ENCODE measurements at regions not wholly inside any gene's neighbourhood (a gene's known extent, or its start where the extent isn't known, plus 50 kb on each side); places are given as distances from the start of the nearest gene placed in this dataset.

DNA sequence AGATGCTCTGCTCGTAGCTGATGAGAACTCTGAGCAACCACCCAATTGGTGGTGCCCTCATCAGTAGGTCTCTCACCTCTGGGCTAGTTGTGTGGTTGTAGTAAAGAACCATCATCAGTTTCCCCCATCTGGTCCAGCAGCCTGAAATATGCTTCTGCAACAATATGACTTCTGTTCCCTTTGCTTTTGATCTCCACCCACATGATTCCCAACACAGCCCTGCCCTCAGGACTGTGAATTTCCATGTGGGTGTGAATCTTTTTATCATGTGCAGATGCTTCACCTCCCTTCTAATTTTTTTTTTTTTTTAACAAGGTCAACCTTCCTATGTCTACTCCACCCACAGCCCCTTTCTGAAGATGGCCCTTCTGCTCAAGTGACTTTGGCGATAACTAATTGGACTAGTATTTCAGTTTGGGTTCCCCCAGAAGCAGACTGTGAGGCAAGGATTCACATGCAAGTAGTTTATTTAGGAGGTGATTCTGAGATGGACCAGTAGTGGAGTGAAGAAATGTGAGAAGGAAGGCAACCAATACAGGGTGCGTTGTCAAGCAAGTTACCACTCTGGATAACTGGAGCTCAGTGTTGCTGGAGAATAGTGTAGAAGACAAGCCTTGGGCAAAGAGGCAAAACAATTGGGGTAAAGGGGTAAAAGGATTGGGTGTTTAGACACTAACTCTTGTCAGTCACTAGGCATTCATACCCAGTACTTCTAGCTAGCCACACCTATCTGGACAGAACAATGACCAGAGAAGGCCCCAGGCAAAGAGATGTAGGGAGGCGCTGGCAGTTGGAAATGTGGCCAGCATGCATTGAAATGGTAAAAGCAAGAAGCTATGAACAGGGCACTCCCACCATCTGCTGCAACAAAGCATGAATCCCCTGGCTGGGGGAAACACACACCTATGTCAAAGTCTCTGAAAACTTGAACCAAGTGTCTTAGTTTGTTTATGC, 466.2 kb downstream of the BCOR start:
- TF ChIP-seq ZBTB7A (IDR thresholded peaks at IDR 0.05; ENCODE audit: low read depth), result no peak
- no peak for TF ChIP-seq EP300 (IDR thresholded peaks at IDR 0.05; ENCODE audit: borderline replicate concordance)
- TF ChIP-seq CEBPB (IDR thresholded peaks at IDR 0.05), result no peak
- TF ChIP-seq TEAD4 (IDR thresholded peaks at IDR 0.05), result no peak
- no peak for TF ChIP-seq REST (IDR thresholded peaks at IDR 0.05; ENCODE audit: low read depth)
- TF ChIP-seq NFIC (IDR thresholded peaks at IDR 0.05), result no peak
- TF ChIP-seq MAX (IDR thresholded peaks at IDR 0.05), result no peak

- TF ChIP-seq NFIC (IDR thresholded peaks at IDR 0.05), result no peak
- TF ChIP-seq CEBPB (IDR thresholded peaks at IDR 0.05), result no peak
- no peak for TF ChIP-seq CREB1 (IDR thresholded peaks at IDR 0.05; ENCODE audit: low read depth)
- no peak for TF ChIP-seq TEAD4 (IDR thresholded peaks at IDR 0.05)
- TF ChIP-seq ZBTB7A (IDR thresholded peaks at IDR 0.05; ENCODE audit: low read depth), result no peak
- TF ChIP-seq TCF12 (IDR thresholded peaks at IDR 0.05; ENCODE audit: low read depth), result no peak
- no peak for TF ChIP-seq FOXM1 (IDR thresholded peaks at IDR 0.05; ENCODE audit: borderline replicate concordance, low read depth)
- no peak for TF ChIP-seq TAF1 (IDR thresholded peaks at IDR 0.05; ENCODE audit: low read depth)
- no peak for TF ChIP-seq YY1 (IDR thresholded peaks at IDR 0.05; ENCODE audit: low read depth)
- TF ChIP-seq, protein P1, sequence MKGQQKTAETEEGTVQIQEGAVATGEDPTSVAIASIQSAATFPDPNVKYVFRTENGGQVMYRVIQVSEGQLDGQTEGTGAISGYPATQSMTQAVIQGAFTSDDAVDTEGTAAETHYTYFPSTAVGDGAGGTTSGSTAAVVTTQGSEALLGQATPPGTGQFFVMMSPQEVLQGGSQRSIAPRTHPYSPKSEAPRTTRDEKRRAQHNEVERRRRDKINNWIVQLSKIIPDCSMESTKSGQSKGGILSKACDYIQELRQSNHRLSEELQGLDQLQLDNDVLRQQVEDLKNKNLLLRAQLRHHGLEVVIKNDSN (IDR thresholded peaks at IDR 0.05), result no peak
- TF ChIP-seq REST (IDR thresholded peaks at IDR 0.05; ENCODE audit: low read depth), result no peak
- TF ChIP-seq EGR1 (IDR thresholded peaks at IDR 0.05), result no peak
- TF ChIP-seq MAX (IDR thresholded peaks at IDR 0.05), result no peak
- TF ChIP-seq RAD21 (IDR thresholded peaks at IDR 0.05; ENCODE audit: low read depth), result no peak
- TF ChIP-seq EP300 (IDR thresholded peaks at IDR 0.05; ENCODE audit: borderline replicate concordance), result no peak
Observed at GRCh38 chrX:39633293-39633692, 464.5 kb downstream of the BCOR start.

- TF ChIP-seq NFIC (IDR thresholded peaks at IDR 0.05) (no peak), RAD21 (IDR thresholded peaks at IDR 0.05; ENCODE audit: low read depth) (no peak), REST (IDR thresholded peaks at IDR 0.05; ENCODE audit: low read depth) (no peak), TCF12 (IDR thresholded peaks at IDR 0.05; ENCODE audit: low read depth) (no peak), FOXM1 (IDR thresholded peaks at IDR 0.05; ENCODE audit: borderline replicate concordance, low read depth) (no peak), EGR1 (IDR thresholded peaks at IDR 0.05) (no peak), MAX (IDR thresholded peaks at IDR 0.05) (no peak), TEAD4 (IDR thresholded peaks at IDR 0.05) (no peak)
- TF ChIP-seq, protein P1 (IDR thresholded peaks at IDR 0.05), result no peak
Observed at GRCh38 chrX:39636481-39636880, 461.3 kb downstream of the BCOR start.

DNA sequence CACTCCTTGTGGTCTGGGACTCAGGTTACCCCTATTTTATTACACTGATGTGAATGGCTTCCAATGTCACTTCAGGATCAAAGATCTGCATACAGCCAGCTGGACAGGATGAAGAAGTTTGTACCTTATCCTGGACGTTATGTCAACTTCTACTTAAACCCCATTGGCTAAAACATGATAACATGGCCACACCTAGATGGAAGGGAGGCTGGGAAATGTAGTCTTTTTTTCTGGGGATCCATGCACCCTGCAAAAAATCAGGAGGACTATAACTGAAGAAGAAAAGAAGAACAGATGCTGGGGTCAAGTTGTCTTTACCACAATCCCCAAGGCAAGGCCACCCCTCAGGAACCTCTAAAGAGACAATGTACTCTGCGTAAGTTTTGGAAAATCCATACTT, 459.2 kb downstream of the BCOR start:
- TF ChIP-seq NFIC (IDR thresholded peaks at IDR 0.05) (no peak), CREB1 (IDR thresholded peaks at IDR 0.05; ENCODE audit: low read depth) (no peak), TEAD4 (IDR thresholded peaks at IDR 0.05) (no peak), ZBTB7A (IDR thresholded peaks at IDR 0.05; ENCODE audit: low read depth) (no peak), RAD21 (IDR thresholded peaks at IDR 0.05; ENCODE audit: low read depth) (no peak), MAX (IDR thresholded peaks at IDR 0.05) (no peak), EP300 (IDR thresholded peaks at IDR 0.05; ENCODE audit: borderline replicate concordance) (no peak), REST (IDR thresholded peaks at IDR 0.05; ENCODE audit: low read depth) (no peak), YY1 (IDR thresholded peaks at IDR 0.05; ENCODE audit: low read depth) (no peak), TAF1 (IDR thresholded peaks at IDR 0.05; ENCODE audit: low read depth) (no peak), CEBPB (IDR thresholded peaks at IDR 0.05) (no peak), FOXM1 (IDR thresholded peaks at IDR 0.05; ENCODE audit: borderline replicate concordance, low read depth) (no peak), TCF12 (IDR thresholded peaks at IDR 0.05; ENCODE audit: low read depth) (no peak), EGR1 (IDR thresholded peaks at IDR 0.05) (no peak)
- TF ChIP-seq, protein P1 (IDR thresholded peaks at IDR 0.05), result no peak

Data from Ishikawa (cell line).